ENCODE measurements at regions not wholly inside any gene's neighbourhood (a gene's known extent, or its start where the extent isn't known, plus 50 kb on each side); places are given as distances from the start of the nearest gene placed in this dataset.

DNA sequence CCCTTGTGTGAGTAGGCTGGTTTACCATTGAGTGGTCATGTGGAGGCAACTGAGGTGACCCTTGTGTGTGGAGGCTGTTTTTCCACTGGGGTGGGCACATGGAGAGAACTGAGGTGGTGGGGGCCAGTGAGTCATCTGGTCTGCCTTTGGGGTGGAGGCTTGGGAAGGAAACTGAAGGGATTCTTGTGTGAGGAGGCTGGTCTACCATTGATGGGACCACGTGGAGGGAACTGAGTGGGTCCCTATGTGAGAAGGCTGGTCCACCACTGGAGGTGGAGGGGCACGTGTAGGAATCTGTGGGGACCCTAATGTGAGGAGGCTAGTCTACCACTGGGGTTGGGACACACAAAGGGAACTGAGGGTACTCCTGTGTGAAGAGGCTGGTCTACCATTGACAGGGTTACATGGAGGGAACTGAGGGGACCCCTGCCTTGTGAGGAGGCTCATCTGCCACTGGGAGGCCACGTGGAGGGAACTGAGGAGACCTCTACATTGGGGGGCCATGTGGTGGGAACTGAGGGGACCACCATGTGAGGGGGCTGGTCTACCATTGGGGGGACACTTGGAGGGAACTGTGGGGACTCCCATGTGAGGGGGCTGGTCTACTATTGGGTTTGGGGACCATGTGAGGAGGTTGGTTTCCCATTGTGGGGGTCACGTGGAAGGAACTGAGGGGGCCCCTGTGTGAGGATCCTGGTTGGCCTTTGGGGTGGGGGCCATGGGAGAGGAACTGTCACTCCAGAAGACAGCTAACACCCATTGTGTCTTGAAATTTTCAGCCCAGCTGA is 164.5 kb downstream of the WNT7A start:
- TF ChIP-seq, protein P1, sequence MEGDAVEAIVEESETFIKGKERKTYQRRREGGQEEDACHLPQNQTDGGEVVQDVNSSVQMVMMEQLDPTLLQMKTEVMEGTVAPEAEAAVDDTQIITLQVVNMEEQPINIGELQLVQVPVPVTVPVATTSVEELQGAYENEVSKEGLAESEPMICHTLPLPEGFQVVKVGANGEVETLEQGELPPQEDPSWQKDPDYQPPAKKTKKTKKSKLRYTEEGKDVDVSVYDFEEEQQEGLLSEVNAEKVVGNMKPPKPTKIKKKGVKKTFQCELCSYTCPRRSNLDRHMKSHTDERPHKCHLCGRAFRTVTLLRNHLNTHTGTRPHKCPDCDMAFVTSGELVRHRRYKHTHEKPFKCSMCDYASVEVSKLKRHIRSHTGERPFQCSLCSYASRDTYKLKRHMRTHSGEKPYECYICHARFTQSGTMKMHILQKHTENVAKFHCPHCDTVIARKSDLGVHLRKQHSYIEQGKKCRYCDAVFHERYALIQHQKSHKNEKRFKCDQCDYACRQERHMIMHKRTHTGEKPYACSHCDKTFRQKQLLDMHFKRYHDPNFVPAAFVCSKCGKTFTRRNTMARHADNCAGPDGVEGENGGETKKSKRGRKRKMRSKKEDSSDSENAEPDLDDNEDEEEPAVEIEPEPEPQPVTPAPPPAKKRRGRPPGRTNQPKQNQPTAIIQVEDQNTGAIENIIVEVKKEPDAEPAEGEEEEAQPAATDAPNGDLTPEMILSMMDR (IDR thresholded peaks at IDR 0.05), result no peak
- TF ChIP-seq POLR2A (IDR thresholded peaks at IDR 0.05), result no peak
